NB4 (cell line): ENCODE measurements at regions not wholly inside any gene's neighbourhood (a gene's known extent, or its start where the extent isn't known, plus 50 kb on each side); places are given as distances from the start of the nearest gene placed in this dataset.

ENCODE experiments used
- CTCF ChIP-seq: IDR thresholded peaks from one replicate; pipeline ENCODE4 v1.5.1; 2012; ENCODE audit warnings: low read depth, low read length
- POLR2A ChIP-seq: IDR thresholded peaks from 2 replicates; pipeline ENCODE4 v1.6.1; 2011; ENCODE audit warnings: mild to moderate bottlenecking; ENCODE audit not compliant: insufficient read length; ENCODE audit errors: extremely low read depth

- TF ChIP-seq CTCF (no peak), POLR2A (no peak)
Observed at GRCh38 chr4:35970366-35970960, 273.9 kb downstream of the ARAP2 start.
